ENCODE measurements at regions not wholly inside any gene's neighbourhood (a gene's known extent, or its start where the extent isn't known, plus 50 kb on each side); places are given as distances from the start of the nearest gene placed in this dataset.

GRCh38 chr18:2336690-2337392 is 234.5 kb downstream of the METTL4 start:
- no peak for TF ChIP-seq POLR2AphosphoS5 (IDR thresholded peaks at IDR 0.05)
- TF ChIP-seq EP300 (IDR thresholded peaks at IDR 0.05) = no peak
- TF ChIP-seq POLR2A (IDR thresholded peaks at IDR 0.05) = no peak
- TF ChIP-seq CTCF (IDR thresholded peaks at IDR 0.05) = no peak
- H3K4me3 ChIP-seq = no peak overlapping the region
- H3K36me3 ChIP-seq = no peaks in the 10 kb centered on the region
- intact Hi-C loops (cut with DNase I; ENCODE audit: low total_unique reads) = no loop called here
- no peak for DNase-seq
- H3K27ac ChIP-seq = no peak overlapping the region
- no peaks in the 10 kb centered on the region for H3K27me3 ChIP-seq
- H3K9me3 ChIP-seq = no peaks in the 10 kb centered on the region
- H3K4me1 ChIP-seq = no peaks in the 10 kb centered on the region

- intact Hi-C loops (cut with DNase I; ENCODE audit: low total_unique reads) = no loop called here
- peak; percentile 32 to 42 for DNase-seq
- H3K9me3 ChIP-seq = no peaks in the 10 kb centered on the region
- H3K27me3 ChIP-seq = no peaks in the 10 kb centered on the region
- no peak for TF ChIP-seq POLR2AphosphoS5 (IDR thresholded peaks at IDR 0.05)
- peak in 5 of 7 experiments; percentile 5 to 39 (median 32) for TF ChIP-seq CTCF (IDR thresholded peaks at IDR 0.05)
- WGBS, 5 donors = 61 to 70% (median 67%) methylated on average over 7 of the region's 7 CpGs
- no peak overlapping the region for H3K4me3 ChIP-seq
- no peak overlapping the region for H3K27ac ChIP-seq
- H3K4me1 ChIP-seq = no peaks in the 10 kb centered on the region
- H3K36me3 ChIP-seq = no peaks in the 10 kb centered on the region
These were observed 233.7 kb downstream of the METTL4 start for GRCh38 chr18:2337552-2338141.

- no peak for DNase-seq
- no peak for TF ChIP-seq POLR2A (IDR thresholded peaks at IDR 0.05)
- no peaks in the 10 kb centered on the region for H3K9me3 ChIP-seq
- no peaks in the 10 kb centered on the region for H3K4me1 ChIP-seq
- no peaks in the 10 kb centered on the region for H3K27me3 ChIP-seq
- whole genome bisulfite sequencing, 5 donors = 51 to 65% (median 55%) methylated on average over 3 of the region's 3 CpGs
- no peak overlapping the region for H3K4me3 ChIP-seq
- no peaks in the 10 kb centered on the region for H3K36me3 ChIP-seq
- intact Hi-C loops (cut with DNase I; ENCODE audit: low total_unique reads) = no loop called here
- no peak overlapping the region for H3K27ac ChIP-seq
These were observed 232.7 kb downstream of the METTL4 start for GRCh38 chr18:2338601-2339000.

- intact Hi-C loops (cut with DNase I; ENCODE audit: low total_unique reads) = no loop called here
- H3K4me1 ChIP-seq = no peaks in the 10 kb centered on the region
- TF ChIP-seq CTCF (IDR thresholded peaks at IDR 0.05) (no peak), POLR2A (IDR thresholded peaks at IDR 0.05) (no peak), POLR2AphosphoS5 (IDR thresholded peaks at IDR 0.05) (no peak), EP300 (IDR thresholded peaks at IDR 0.05) (no peak)
These were observed 231.0 kb downstream of the METTL4 start for GRCh38 chr18:2340335-2340734.

GRCh38 chr18:2348003-2348402 is 223.3 kb downstream of the METTL4 start:
- H3K4me1 ChIP-seq = no peaks in the 10 kb centered on the region
- no peak overlapping the region for H3K4me3 ChIP-seq
- 78 to 89% (median 84%) methylated on average over 5 of the region's 5 CpGs for WGBS, 5 donors
- intact Hi-C loops (cut with DNase I; ENCODE audit: low total_unique reads) = no loop called here
- no peaks in the 10 kb centered on the region for H3K27me3 ChIP-seq
- H3K36me3 ChIP-seq = no peaks in the 10 kb centered on the region
- no peak for DNase-seq
- TF ChIP-seq EP300 (IDR thresholded peaks at IDR 0.05) (no peak), CTCF (IDR thresholded peaks at IDR 0.05) (no peak), POLR2A (IDR thresholded peaks at IDR 0.05) (no peak), POLR2AphosphoS5 (IDR thresholded peaks at IDR 0.05) (no peak)
- H3K9me3 ChIP-seq = no peaks in the 10 kb centered on the region
- no peak overlapping the region for H3K27ac ChIP-seq

More at GRCh38 chr18:2340335-2340734, 231.0 kb downstream of the METTL4 start:
- Histone ChIP-seq H3K4me3 (no peak overlapping the region), H3K36me3 (no peaks in the 10 kb centered on the region), H3K27ac (no peak overlapping the region), H3K9me3 (no peaks in the 10 kb centered on the region), H3K27me3 (no peaks in the 10 kb centered on the region)
- WGBS, 5 donors = 56 to 79% (median 68%) methylated on average over 4 of the region's 4 CpGs
- DNase-seq = no peak

Measured in stomach (tissue), 8 donors.